NCI-H345 (cell line): ENCODE measurements at regions not wholly inside any gene's neighbourhood (a gene's known extent, or its start where the extent isn't known, plus 50 kb on each side); places are given as distances from the start of the nearest gene placed in this dataset.
"Not testable (repeated sequence)": the region's sequence is repeated elsewhere in the genome, so short reads cannot be mapped to it uniquely, and the experiment has no call there.

ENCODE experiments used
- DNase-seq: peaks from one replicate; lab custom pipeline; 2025; lab: John Stamatoyannopoulos, UW

GRCh38 chr10:109650228-109650627 lies 273.1 kb downstream of the XPNPEP1 start:
- no peak for DNase-seq

- no peak for DNase-seq
Observed at GRCh38 chr10:109647627-109648026, 275.7 kb downstream of the XPNPEP1 start.

- no peak for DNase-seq
Observed at GRCh38 chr10:109633846-109634245, 289.5 kb downstream of the XPNPEP1 start.

- DNase-seq: not testable (repeated sequence)
Observed at GRCh38 chr10:109633017-109633416, 290.3 kb downstream of the XPNPEP1 start.

GRCh38 chr10:109624939-109625338 lies 298.4 kb downstream of the XPNPEP1 start:
- DNase-seq: no peak

GRCh38 chr10:109622566-109622965 lies 300.7 kb downstream of the XPNPEP1 start:
- no peak for DNase-seq

GRCh38 chr10:109620396-109620795 lies 302.9 kb downstream of the XPNPEP1 start:
- DNase-seq: no peak

GRCh38 chr10:109619914-109620313 lies 303.4 kb downstream of the XPNPEP1 start:
- no peak for DNase-seq

GRCh38 chr10:109618748-109619147 lies 304.6 kb downstream of the XPNPEP1 start:
- DNase-seq: no peak

- DNase-seq: no peak
Observed at GRCh38 chr10:109618301-109618700, 305.0 kb downstream of the XPNPEP1 start.

GRCh38 chr10:109616359-109616980 lies 306.8 kb downstream of the XPNPEP1 start:
- DNase-seq: no peak

GRCh38 chr10:109595356-109595755 lies 328.0 kb downstream of the XPNPEP1 start:
- not testable (repeated sequence) for DNase-seq

GRCh38 chr10:109593682-109594081 lies 329.6 kb downstream of the XPNPEP1 start:
- no peak for DNase-seq

GRCh38 chr10:109592391-109592790 lies 330.9 kb downstream of the XPNPEP1 start:
- no peak for DNase-seq

- DNase-seq: no peak
Observed at GRCh38 chr10:109591601-109592000, 331.7 kb downstream of the XPNPEP1 start.

GRCh38 chr10:109588259-109588658 lies 335.1 kb downstream of the XPNPEP1 start:
- no peak for DNase-seq

GRCh38 chr10:109587366-109587765 lies 335.9 kb downstream of the XPNPEP1 start:
- DNase-seq: no peak

GRCh38 chr10:109556399-109556798 lies 366.9 kb downstream of the XPNPEP1 start:
- DNase-seq: no peak

- DNase-seq: not testable (repeated sequence)
Observed at GRCh38 chr10:109542050-109542603, 381.2 kb downstream of the XPNPEP1 start.

GRCh38 chr10:109534193-109534592 lies 389.1 kb downstream of the XPNPEP1 start:
- no peak for DNase-seq

- DNase-seq: no peak
Observed at GRCh38 chr10:109529258-109529657, 394.1 kb downstream of the XPNPEP1 start.

- no peak for DNase-seq
Observed at GRCh38 chr10:109517748-109518147, 405.6 kb downstream of the XPNPEP1 start.

GRCh38 chr10:109504401-109504800 lies 418.9 kb downstream of the XPNPEP1 start:
- DNase-seq: no peak

- no peak for DNase-seq
Observed at GRCh38 chr10:109487691-109488090, 435.6 kb downstream of the XPNPEP1 start.
